Activated naive CD4-positive, alpha-beta T cell treated with anti-CD3 and anti-CD28 coated beads, Interleukin-2, amount 50 U/mL, for 24 hours (primary cell): ENCODE measurements at regions not wholly inside any gene's neighbourhood (a gene's known extent, or its start where the extent isn't known, plus 50 kb on each side); places are given as distances from the start of the nearest gene placed in this dataset.

ENCODE experiments used
- H3K27ac Mint-ChIP-seq: one replicate; pipeline ENCODE4 v1.8.0; 2021; ENCODE audit warnings: mild to moderate bottlenecking, mixed read lengths
- H3K27me3 Mint-ChIP-seq: one replicate; pipeline ENCODE4 v1.8.0; 2021; ENCODE audit warnings: mixed read lengths
- H3K36me3 Mint-ChIP-seq: one replicate; pipeline ENCODE4 v1.8.0; 2021; ENCODE audit warnings: mixed read lengths
- H3K4me1 Mint-ChIP-seq: one replicate; pipeline ENCODE4 v1.8.0; 2021; ENCODE audit warnings: mixed read lengths
- H3K4me3 Mint-ChIP-seq: one replicate; pipeline ENCODE4 v1.8.0; 2021; ENCODE audit warnings: mild to moderate bottlenecking, mixed read lengths
- H3K9me3 Mint-ChIP-seq: one replicate; pipeline ENCODE4 v1.8.0; 2021; ENCODE audit warnings: mixed read lengths

DNA sequence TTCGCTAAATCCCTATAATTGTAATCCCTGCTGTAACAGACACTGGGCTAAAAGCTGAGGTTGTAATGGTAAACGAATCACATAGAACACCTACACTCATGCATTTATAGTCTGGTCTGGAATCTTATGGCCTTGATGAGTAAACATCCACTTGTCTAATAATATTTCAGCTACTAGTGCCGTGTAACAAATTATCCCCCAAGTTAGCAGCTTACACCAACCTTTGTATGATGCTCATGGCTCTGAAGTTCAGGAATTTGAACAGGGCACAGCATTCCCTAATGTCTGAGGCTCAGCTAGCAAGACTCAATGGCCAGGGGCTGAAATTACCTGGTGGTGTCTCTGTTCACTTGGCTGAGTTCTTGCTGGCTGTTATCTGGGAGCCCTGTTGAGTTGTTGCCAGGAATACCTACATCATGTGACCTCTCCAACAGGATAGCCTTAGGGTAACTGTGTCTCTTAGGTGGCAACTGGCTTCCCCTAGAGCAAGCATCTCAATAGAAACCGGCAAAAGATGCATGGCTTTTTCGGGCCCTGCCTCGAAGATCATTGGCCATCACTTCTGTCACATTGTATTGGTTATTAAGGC, 100.9 kb upstream of the TMEM170B start:
- H3K27ac Mint-ChIP-seq = no peak overlapping the region
- no peaks in the 10 kb centered on the region for H3K9me3 Mint-ChIP-seq
- no peaks in the 10 kb centered on the region for H3K36me3 Mint-ChIP-seq
- peaks cover 18% of the 10 kb centered on the region for H3K4me1 Mint-ChIP-seq
- H3K27me3 Mint-ChIP-seq = no peaks in the 10 kb centered on the region
- no peak overlapping the region for H3K4me3 Mint-ChIP-seq

DNA sequence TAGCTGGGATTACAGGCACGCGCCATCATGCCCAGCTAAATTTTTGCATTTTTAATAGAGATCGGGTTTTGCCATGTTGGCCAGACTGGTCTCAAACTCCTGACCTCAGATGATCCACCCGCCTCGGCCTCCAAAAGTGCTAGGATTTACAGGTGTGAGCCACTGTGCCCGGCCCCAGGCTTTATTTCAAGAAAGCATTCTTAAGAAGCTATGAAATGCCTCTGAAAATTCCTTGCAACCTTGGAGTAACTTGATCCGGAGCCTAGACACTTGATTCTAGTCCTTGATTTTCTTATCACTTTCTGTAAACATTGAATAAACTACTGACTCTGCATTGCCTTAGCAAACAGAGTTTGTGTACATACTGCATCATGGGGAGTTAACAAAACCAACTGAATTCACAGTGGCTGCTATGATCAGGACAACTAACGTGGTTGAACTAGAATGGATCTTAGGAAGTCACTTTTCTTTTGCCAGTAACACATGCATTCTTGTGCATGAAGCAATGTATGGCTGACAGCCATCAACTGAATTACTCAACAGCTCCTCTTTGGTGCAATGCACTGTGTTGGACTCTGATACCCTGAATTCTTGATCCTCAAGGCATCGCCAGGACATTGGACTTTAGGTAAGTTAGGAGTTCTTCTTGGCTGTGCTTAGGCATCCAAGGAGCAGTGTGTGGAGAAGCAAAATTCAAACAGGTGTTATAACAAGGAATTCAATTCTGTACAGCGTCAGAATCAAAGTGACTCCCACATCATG, 102.8 kb upstream of the TMEM170B start:
- Mint-ChIP-seq H3K4me3 (no peak overlapping the region), H3K9me3 (no peaks in the 10 kb centered on the region), H3K27ac (no peak overlapping the region), H3K27me3 (no peaks in the 10 kb centered on the region), H3K36me3 (no peaks in the 10 kb centered on the region), H3K4me1 (peaks cover 14% of the 10 kb centered on the region)

DNA sequence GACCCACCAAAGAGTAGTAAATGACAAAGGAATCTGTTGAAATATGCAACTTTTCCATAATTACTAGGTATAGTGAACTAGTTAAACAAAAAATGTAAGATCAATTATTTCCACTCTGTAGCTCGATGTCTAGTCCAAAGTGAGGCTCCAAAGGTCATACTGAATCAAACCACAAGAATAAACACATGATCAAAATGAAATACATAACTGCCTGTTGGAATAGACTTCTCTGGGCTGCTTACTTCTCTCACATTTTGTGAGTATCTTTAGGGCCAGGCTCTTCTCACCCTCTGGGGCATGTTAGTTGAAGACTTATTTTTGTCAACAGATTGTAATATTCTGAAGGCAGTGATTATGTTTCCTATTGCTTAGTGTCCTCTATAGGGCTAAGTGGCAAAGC, 103.7 kb upstream of the TMEM170B start:
- Mint-ChIP-seq H3K9me3 (no peaks in the 10 kb centered on the region), H3K4me3 (no peak overlapping the region), H3K4me1 (peaks cover 16% of the 10 kb centered on the region), H3K36me3 (no peaks in the 10 kb centered on the region), H3K27ac (no peak overlapping the region), H3K27me3 (no peaks in the 10 kb centered on the region)

DNA sequence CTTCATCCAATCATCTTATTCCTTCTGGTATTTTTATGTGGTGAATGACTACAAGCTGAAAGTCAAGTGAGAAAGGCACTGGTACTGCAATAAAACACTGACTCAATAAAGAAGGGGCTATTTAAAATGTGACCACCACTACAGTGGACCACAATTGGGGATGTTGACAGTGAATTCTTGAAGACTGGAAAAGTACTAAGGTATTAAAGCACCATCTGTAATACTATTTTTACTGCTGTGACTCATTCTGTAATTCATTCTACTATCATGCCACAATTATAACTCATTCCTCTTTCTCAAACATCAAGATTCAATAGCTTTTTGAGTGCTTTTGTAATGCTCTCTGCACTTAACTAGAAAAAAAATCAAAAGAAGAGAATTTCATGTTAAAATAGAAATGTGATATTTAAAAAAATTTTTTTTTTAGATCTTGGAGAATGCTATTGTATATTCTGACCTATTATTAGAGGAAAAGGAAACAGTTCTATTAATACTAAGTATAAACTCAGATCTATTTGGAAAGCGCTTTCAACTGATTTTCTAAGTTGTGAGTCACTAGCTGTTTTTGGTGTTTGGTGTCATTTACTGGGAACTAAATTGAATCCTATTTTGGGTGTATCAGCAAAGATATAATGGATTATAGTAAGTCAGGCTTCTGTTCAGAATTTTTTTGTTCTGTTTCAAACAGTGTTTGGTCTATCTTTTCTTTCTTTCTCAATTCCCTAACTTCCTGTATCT, 104.7 kb upstream of the TMEM170B start:
- Mint-ChIP-seq H3K36me3 (no peaks in the 10 kb centered on the region), H3K9me3 (no peaks in the 10 kb centered on the region), H3K4me1 (peaks cover 22% of the 10 kb centered on the region), H3K27ac (no peak overlapping the region), H3K27me3 (no peaks in the 10 kb centered on the region), H3K4me3 (no peak overlapping the region)

DNA sequence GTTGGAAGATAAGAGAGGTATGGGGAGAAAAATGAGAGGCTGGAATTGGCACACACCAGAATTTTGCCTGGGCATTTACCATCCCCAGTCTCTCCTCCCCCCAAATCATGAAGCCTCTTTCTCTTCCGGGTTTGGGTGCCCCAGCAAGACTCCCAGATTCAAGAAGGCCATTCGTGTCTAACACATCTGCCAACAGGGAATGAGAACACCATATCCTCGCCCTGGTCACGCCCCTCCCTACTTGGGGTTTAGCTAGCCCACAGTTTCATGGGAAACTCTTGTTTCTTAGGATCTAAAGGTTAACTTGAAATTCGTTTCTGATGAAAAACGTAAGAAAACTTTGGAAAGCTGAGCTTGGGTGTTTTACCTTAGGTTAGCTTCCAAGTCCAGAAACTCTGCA, 105.5 kb upstream of the TMEM170B start:
- H3K27me3 Mint-ChIP-seq = no peaks in the 10 kb centered on the region
- no peaks in the 10 kb centered on the region for H3K9me3 Mint-ChIP-seq
- peaks cover 22% of the 10 kb centered on the region for H3K4me1 Mint-ChIP-seq
- H3K27ac Mint-ChIP-seq = no peak overlapping the region
- no peaks in the 10 kb centered on the region for H3K36me3 Mint-ChIP-seq
- no peak overlapping the region for H3K4me3 Mint-ChIP-seq

DNA sequence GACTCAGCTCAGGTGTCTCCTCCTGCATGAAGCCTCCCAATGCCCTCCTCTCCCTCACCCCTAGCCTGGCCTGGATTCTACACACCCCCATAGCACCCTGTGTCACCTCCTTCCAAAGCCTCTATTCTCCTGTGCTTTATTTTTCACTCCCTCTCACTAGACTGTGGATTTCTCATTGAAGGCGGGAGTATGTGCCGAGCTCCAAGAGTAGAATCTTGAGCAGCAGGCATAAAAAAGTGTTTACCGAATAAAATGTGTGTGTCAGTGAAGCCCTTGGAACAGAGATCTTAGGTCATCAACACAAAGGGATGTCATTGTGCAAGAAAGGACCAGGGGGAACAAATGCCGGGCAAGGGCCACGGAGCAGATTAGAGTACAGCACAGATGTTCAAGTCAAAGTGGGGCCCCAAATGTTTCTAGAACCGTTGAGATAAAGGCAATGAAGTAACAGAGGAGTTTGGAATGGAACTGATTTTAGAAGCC, 106.1 kb upstream of the TMEM170B start:
- H3K9me3 Mint-ChIP-seq = no peaks in the 10 kb centered on the region
- peaks cover 22% of the 10 kb centered on the region for H3K4me1 Mint-ChIP-seq
- H3K36me3 Mint-ChIP-seq = no peaks in the 10 kb centered on the region
- H3K27me3 Mint-ChIP-seq = no peaks in the 10 kb centered on the region
- no peak overlapping the region for H3K27ac Mint-ChIP-seq
- no peak overlapping the region for H3K4me3 Mint-ChIP-seq

DNA sequence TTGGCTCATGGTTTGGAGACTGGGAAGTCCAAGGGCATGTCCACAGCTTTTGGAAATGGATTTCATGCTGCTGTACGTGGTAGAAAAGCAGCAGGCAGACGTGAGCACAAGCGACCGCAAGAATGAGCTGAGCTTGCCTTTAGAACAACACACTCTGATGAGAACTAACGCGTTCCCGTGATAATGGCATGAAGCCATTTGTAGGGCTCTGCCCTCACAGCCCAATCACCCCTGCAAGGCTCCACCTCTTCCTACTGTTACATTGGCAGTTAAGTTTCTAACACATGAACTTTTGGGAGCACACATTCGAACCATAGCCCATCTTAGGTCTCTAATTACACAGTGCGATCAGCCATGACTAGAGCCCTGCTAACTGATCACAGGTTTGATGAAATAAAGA, 107.5 kb upstream of the TMEM170B start:
- Mint-ChIP-seq H3K27me3 (no peaks in the 10 kb centered on the region), H3K36me3 (no peaks in the 10 kb centered on the region), H3K4me1 (peaks cover 22% of the 10 kb centered on the region), H3K4me3 (no peak overlapping the region), H3K9me3 (no peaks in the 10 kb centered on the region), H3K27ac (no peak overlapping the region)

DNA sequence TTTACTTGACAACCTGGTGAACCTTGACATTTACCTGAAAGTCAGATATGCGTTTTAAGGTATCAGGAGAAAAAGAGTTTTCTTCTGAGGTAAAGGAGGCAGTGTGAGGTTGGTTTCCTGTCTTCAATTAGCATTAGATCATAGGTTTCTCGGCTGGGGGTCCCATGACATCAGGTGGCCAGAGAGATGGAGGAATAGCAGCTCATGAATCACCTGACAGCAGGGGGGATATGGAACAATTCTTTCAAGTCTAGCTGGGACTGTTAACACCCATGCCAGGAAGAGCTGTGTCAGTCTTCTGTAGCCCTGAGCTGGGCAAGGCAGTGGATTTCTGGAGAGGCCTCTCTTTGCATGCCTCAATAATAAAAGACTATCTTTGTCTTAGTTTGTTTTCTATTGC, 108.0 kb upstream of the TMEM170B start:
- H3K27ac Mint-ChIP-seq = no peak overlapping the region

DNA sequence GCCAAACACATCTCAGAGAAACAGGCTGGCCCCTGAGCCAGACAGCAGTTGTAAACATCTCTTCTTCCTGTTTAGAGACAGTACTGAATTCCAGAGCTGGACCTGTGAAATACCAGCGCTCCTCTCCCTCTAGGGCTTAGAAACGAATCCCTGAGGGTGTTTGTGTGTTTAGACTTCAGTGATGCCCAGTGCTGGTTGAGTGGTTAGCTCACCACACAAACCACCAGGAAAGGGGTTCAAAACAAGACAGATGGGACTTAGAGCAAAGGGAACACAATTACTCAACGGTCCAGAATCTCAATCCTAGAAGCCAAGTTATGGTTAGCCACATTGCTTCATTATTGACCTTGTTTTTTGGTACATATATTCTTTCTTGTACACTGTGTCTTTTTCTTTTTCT, 108.7 kb upstream of the TMEM170B start:
- no peak overlapping the region for H3K4me3 Mint-ChIP-seq
- no peaks in the 10 kb centered on the region for H3K27me3 Mint-ChIP-seq
- H3K27ac Mint-ChIP-seq = no peak overlapping the region
- H3K4me1 Mint-ChIP-seq = peaks cover 22% of the 10 kb centered on the region
- H3K9me3 Mint-ChIP-seq = no peaks in the 10 kb centered on the region
- no peaks in the 10 kb centered on the region for H3K36me3 Mint-ChIP-seq

More for the DNA sequence above, 108.0 kb upstream of the TMEM170B start:
- H3K9me3 Mint-ChIP-seq = no peaks in the 10 kb centered on the region
- peaks cover 22% of the 10 kb centered on the region for H3K4me1 Mint-ChIP-seq
- H3K36me3 Mint-ChIP-seq = no peaks in the 10 kb centered on the region
- no peaks in the 10 kb centered on the region for H3K27me3 Mint-ChIP-seq
- no peak overlapping the region for H3K4me3 Mint-ChIP-seq

DNA sequence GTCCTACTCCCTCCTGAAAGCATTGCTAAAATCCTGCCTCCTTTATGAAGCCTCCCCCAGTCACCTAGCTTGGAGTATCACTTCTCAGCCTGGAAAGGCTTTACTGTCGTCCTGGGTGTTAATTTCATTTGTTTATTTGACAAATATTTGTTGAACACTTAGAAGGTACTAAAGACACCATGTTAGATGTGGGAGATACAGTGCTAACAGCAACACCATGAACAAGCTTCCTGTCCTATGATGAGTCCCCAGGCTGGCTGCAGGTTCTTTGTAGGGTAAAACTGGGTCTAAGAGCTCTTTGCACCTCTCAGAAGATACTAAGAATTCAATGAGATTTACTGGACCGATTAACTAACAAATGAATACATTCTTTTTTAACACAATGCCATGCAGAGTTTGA, 109.2 kb upstream of the TMEM170B start:
- H3K36me3 Mint-ChIP-seq = no peaks in the 10 kb centered on the region
- H3K27ac Mint-ChIP-seq = no peak overlapping the region
- no peaks in the 10 kb centered on the region for H3K27me3 Mint-ChIP-seq
- no peak overlapping the region for H3K4me3 Mint-ChIP-seq
- no peaks in the 10 kb centered on the region for H3K9me3 Mint-ChIP-seq
- peaks cover 18% of the 10 kb centered on the region for H3K4me1 Mint-ChIP-seq

DNA sequence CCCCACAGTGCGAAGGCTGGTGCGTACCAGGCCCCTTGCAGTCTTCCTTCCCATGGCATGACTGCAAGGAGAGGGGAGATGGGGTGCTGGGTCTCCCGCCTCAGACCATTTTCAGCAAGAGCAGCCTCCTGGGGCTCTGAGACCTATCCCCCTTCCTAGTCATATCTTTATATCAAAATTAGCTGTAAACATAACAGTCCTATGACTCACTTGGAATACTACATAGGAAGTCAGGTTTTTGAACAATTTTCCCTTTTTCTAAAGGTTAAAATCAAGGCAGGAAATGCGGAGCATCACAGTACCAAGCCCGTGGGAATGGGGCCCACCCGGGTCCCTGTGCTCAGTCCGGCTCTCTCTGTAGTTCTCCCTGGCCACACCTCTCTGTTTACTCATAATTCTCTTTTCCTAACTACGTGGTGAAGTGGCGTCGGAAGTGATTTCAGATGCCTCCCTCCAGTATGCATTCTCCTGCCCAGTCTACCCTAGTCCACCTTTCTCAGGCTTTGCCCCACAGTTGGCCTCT, 109.8 kb upstream of the TMEM170B start:
- peaks cover 19% of the 10 kb centered on the region for H3K4me1 Mint-ChIP-seq
- no peak overlapping the region for H3K27ac Mint-ChIP-seq
- H3K9me3 Mint-ChIP-seq = no peaks in the 10 kb centered on the region
- no peak overlapping the region for H3K4me3 Mint-ChIP-seq
- H3K36me3 Mint-ChIP-seq = no peaks in the 10 kb centered on the region
- H3K27me3 Mint-ChIP-seq = no peaks in the 10 kb centered on the region

DNA sequence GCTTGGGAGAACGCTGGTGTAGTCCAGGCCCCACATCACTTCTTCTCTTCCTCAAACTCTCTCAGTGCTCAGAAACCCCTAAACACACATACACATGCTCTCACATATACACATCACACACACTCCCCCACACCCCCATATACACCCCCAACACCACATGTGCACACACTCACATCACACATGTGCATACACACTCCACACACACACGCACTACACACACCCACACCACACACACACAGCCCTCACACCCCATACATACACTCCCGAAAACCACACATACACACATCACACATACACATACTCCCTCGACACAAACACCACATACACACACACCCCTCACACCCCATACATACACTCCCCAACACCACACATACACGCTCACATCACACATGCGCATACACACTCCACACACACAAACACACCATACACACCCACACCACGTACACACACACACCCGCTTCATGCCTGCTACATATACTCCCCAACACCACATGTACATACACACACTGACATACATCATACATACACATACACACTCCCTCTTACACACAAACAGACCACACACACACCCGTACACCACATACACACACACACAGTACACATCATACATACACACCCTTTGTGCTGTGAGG, 110.3 kb upstream of the TMEM170B start:
- Mint-ChIP-seq H3K27ac (no peak overlapping the region), H3K9me3 (no peaks in the 10 kb centered on the region), H3K27me3 (no peaks in the 10 kb centered on the region), H3K36me3 (no peaks in the 10 kb centered on the region), H3K4me1 (peaks cover 19% of the 10 kb centered on the region), H3K4me3 (no peak overlapping the region)

DNA sequence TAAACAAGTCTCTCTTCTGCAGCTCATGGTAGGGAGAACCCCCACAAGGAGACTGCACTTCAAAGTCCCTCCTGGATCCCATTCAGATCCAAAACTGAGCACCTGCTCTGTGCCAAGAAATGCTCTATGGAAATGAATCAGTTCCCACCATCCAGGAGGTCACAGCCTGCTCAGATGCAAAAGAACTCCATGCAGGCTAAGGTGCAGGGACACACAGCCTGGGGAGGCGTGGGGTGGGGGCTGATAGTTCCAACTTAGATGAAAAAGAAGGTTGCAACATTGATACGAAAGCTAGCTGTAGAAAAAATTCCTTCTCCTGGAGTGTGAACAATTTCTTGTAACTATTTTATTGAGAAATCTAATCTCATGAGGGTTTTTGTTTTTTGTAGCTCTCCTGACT, 111.0 kb upstream of the TMEM170B start:
- H3K4me3 Mint-ChIP-seq = no peak overlapping the region
- H3K9me3 Mint-ChIP-seq = no peaks in the 10 kb centered on the region
- no peak overlapping the region for H3K27ac Mint-ChIP-seq
- H3K36me3 Mint-ChIP-seq = no peaks in the 10 kb centered on the region
- no peaks in the 10 kb centered on the region for H3K27me3 Mint-ChIP-seq
- H3K4me1 Mint-ChIP-seq = peaks cover 19% of the 10 kb centered on the region

DNA sequence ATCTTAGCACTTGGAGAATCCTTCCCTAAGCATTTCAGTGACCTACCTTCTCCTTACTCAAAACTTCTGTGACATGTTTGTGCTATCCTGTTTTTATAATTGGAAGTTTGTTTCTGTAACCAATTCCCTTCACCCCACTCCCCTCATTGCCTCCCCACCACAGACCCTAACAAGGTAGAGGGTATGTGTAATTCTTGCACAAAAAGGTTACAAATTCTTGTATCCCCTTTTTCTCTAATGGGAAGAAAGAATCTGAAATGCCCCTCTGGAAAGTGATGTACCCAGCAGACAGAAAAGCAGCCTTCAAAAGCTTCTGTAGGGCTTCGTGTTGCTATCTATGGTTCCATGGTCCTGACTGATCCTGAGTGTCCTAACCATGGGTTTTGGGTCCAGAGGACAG, 111.7 kb upstream of the TMEM170B start:
- Mint-ChIP-seq H3K27ac (no peak overlapping the region), H3K36me3 (no peaks in the 10 kb centered on the region), H3K4me3 (no peak overlapping the region), H3K9me3 (no peaks in the 10 kb centered on the region), H3K27me3 (no peaks in the 10 kb centered on the region), H3K4me1 (peaks cover 19% of the 10 kb centered on the region)

DNA sequence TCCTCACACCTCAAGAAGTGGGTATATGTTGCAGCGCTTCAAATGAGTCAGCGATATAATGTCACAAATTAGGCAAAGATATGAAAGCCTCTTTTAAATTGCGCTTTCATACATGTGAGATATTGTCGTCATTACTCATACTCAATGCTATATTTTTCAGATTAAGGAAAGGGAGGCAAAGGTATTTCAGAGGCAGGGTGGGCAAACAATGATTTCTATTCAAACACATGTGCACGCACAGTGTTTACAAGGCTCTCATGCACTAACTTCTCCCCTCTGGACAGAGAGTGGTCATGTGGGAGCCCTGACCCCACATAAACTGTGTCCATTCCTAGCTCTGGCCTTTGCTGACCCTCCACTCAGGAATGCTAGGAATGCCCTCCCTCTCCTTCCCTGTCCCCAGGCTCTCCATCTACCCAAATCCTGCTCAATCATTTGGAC, 112.1 kb upstream of the TMEM170B start:
- Mint-ChIP-seq H3K4me3 (no peak overlapping the region), H3K9me3 (no peaks in the 10 kb centered on the region), H3K27me3 (no peaks in the 10 kb centered on the region), H3K4me1 (peaks cover 19% of the 10 kb centered on the region), H3K27ac (no peak overlapping the region), H3K36me3 (no peaks in the 10 kb centered on the region)
